ENCODE measurements at regions not wholly inside any gene's neighbourhood (a gene's known extent, or its start where the extent isn't known, plus 50 kb on each side); places are given as distances from the start of the nearest gene placed in this dataset.
"Not testable (repeated sequence)": the region's sequence is repeated elsewhere in the genome, so short reads cannot be mapped to it uniquely, and the experiment has no call there.

DNA sequence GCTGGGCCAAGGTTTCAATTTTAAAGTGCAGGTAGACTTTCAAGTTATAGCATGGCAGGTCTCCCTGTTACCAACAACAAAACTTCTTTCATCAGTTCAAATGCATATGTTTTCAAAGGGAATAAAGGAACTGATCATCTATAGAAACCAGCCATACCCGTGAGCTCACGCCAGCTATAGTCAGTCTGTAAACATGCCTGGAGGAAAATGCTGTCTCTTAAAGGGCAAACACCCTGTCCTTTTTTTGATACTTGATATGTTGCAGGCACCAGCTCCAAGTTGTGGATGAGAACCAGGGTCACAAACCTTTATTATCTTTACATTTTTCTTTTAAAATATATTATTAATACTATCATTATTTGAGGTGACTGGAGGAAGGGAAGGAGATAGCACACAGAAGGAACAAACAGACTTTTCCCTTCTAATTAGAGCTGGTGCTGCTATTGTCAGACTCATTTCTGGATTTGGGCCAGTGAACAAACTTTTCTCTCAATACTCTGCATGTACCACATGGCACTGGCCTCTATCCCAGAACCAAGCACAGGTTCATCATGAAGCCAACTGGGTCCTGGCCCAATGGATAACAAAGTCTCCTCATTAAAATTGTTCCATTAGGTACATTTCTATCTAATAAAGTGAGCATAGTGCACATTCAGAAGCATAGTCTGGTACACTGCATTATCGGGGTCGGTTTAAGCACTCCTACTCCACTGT lies 1102.4 kb downstream of the SORCS3 start:
- no peaks in the 10 kb centered on the region for H3K27me3 ChIP-seq (ENCODE audit: control insufficient read depth, insufficient read depth, low read length, poor library complexity, severe bottlenecking)
- H3K9me3 ChIP-seq (ENCODE audit: control insufficient read depth, low read length) = no peaks in the 10 kb centered on the region
- WGBS, 2 experiments = 86 to 90% methylated on average over 3 to 4 of the region's 4 CpGs
- no peaks in the 10 kb centered on the region for H3K4me1 ChIP-seq (ENCODE audit: control insufficient read depth, insufficient read depth, low read length)
- H3K4me3 ChIP-seq (ENCODE audit: insufficient read depth, low read depth, low read length) = no peak overlapping the region
- no peak overlapping the region for H3K27ac ChIP-seq (ENCODE audit: insufficient read depth, low read depth, low read length, poor library complexity, severe bottlenecking)
- H3K36me3 ChIP-seq (ENCODE audit: control insufficient read depth, insufficient read depth, low read length) = no peaks in the 10 kb centered on the region

DNA sequence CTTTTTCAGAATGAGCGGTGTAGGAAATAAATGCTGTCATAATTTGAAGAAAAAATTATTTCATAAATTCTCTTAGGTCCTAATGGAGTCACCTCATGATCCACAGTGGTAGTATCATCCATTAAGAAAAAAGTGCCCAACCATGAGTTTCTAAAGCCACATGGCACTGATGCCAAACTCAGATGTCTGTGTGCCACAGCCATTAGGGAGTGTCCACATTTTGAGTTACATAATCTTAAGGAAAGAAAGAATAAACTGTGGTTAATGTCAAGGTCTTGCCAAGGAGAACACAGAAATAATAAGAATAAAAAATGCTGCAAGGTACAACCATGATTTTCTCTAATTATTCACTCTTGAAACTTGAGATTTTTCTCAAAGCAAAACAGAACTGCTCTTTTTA lies 1101.8 kb downstream of the SORCS3 start:
- 92% methylated on average over 1 of the region's 1 CpG; no CpG with 5 or more reads in 1 of the 2 experiments for WGBS, 2 experiments

DNA sequence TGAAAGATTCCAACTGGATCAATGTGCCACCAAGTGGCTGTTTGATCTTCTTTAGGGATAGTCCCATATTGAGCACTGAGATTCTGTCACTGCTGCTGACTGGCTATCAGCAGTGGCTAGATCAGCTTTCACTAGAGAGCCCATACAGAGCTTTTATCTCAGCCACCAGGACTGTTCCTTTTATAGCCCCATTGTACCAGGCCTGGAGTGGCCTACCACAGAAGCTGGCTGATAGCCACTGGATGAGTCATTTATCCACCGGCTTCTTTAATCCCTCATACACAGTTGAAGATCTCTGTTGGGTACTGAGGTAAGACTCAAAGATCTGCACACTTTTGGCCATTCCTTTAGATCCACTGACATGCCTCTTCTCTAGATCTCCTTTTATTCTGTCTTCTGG lies 1101.1 kb downstream of the SORCS3 start:
- Histone ChIP-seq H3K9me3 (ENCODE audit: control insufficient read depth, low read length) (no peaks in the 10 kb centered on the region), H3K36me3 (ENCODE audit: control insufficient read depth, insufficient read depth, low read length) (no peaks in the 10 kb centered on the region), H3K27ac (ENCODE audit: insufficient read depth, low read depth, low read length, poor library complexity, severe bottlenecking) (no peak overlapping the region), H3K4me3 (ENCODE audit: insufficient read depth, low read depth, low read length) (no peak overlapping the region), H3K4me1 (ENCODE audit: control insufficient read depth, insufficient read depth, low read length) (no peaks in the 10 kb centered on the region), H3K27me3 (ENCODE audit: control insufficient read depth, insufficient read depth, low read length, poor library complexity, severe bottlenecking) (no peaks in the 10 kb centered on the region)
- WGBS, 2 experiments = 88 to 91% methylated on average over 1 of the region's 1 CpG

More for the DNA sequence above, 1101.8 kb downstream of the SORCS3 start:
- Histone ChIP-seq H3K27me3 (ENCODE audit: control insufficient read depth, insufficient read depth, low read length, poor library complexity, severe bottlenecking) (no peaks in the 10 kb centered on the region), H3K9me3 (ENCODE audit: control insufficient read depth, low read length) (no peaks in the 10 kb centered on the region), H3K4me1 (ENCODE audit: control insufficient read depth, insufficient read depth, low read length) (no peaks in the 10 kb centered on the region), H3K36me3 (ENCODE audit: control insufficient read depth, insufficient read depth, low read length) (no peaks in the 10 kb centered on the region), H3K4me3 (ENCODE audit: insufficient read depth, low read depth, low read length) (no peak overlapping the region), H3K27ac (ENCODE audit: insufficient read depth, low read depth, low read length, poor library complexity, severe bottlenecking) (no peak overlapping the region)

DNA sequence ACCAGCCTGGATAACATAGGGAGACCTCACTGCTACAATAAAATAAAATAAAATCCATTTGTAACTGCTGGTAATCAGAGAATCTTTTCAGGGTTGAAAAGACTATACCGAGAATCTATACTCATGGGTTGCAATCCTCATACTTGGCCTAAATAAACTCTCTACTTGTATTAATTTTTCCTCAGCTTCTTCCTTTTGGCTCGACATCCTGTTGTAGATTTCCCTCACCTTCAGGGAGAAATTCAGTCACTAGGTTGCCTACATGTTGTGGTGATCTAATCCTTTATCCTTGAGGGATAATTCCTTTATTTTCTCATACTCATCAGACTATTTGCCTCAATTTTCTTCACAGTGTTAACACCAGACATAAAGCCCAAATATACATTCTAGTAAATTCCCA lies 1093.4 kb downstream of the SORCS3 start:
- H3K4me3 ChIP-seq (ENCODE audit: insufficient read depth, low read depth, low read length) = no peak overlapping the region
- 88 to 89% methylated on average over 2 of the region's 2 CpGs for WGBS, 2 experiments

DNA sequence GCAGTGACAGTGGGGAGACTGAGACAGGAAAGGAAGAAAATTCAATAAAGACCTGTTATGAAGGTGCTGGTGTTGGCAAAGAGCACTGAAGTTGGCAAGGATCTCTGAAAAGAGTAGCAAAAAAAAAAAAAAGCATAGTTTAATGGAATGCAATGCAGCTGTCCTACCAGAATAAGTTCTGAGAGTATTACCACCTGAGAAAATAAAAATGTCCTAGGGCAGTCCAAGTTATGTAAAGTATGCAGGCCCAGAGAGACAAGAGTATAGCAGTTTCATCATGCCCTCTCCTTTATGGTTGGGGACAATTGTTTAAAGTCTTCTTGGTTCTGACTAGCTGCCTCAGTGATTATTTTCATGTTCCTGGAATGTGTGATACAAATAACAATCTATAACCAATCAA lies 1092.8 kb downstream of the SORCS3 start:
- Histone ChIP-seq H3K27me3 (ENCODE audit: control insufficient read depth, insufficient read depth, low read length, poor library complexity, severe bottlenecking) (no peaks in the 10 kb centered on the region), H3K27ac (ENCODE audit: insufficient read depth, low read depth, low read length, poor library complexity, severe bottlenecking) (no peak overlapping the region), H3K4me1 (ENCODE audit: control insufficient read depth, insufficient read depth, low read length) (no peaks in the 10 kb centered on the region), H3K4me3 (ENCODE audit: insufficient read depth, low read depth, low read length) (no peak overlapping the region), H3K9me3 (ENCODE audit: control insufficient read depth, low read length) (no peaks in the 10 kb centered on the region), H3K36me3 (ENCODE audit: control insufficient read depth, insufficient read depth, low read length) (no peaks in the 10 kb centered on the region)

More for the DNA sequence above, 1093.4 kb downstream of the SORCS3 start:
- H3K36me3 ChIP-seq (ENCODE audit: control insufficient read depth, insufficient read depth, low read length) = no peaks in the 10 kb centered on the region
- no peak overlapping the region for H3K27ac ChIP-seq (ENCODE audit: insufficient read depth, low read depth, low read length, poor library complexity, severe bottlenecking)
- H3K4me1 ChIP-seq (ENCODE audit: control insufficient read depth, insufficient read depth, low read length) = no peaks in the 10 kb centered on the region
- H3K27me3 ChIP-seq (ENCODE audit: control insufficient read depth, insufficient read depth, low read length, poor library complexity, severe bottlenecking) = no peaks in the 10 kb centered on the region
- no peaks in the 10 kb centered on the region for H3K9me3 ChIP-seq (ENCODE audit: control insufficient read depth, low read length)

DNA sequence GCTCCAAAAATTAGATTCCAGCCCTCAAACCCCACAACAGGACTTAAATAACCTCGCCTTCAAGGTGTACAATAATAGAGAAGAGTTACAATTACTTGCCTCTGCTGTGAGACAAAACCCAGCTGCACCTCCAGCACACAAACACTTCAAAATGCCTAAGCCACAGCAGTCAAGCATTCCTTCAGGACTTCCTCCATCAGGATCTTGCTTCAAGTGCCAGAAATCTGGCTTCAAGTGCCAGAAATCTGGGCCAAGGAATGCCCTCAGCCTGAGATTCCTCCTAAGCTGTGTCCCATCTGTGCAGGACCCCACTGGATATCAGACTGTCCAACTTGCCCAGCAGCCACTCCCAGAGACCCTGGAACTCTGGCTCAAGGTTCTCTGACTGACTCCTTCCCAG lies 1088.3 kb downstream of the SORCS3 start:
- no peaks in the 10 kb centered on the region for H3K9me3 ChIP-seq (ENCODE audit: control insufficient read depth, low read length)
- no peaks in the 10 kb centered on the region for H3K27me3 ChIP-seq (ENCODE audit: control insufficient read depth, insufficient read depth, low read length, poor library complexity, severe bottlenecking)
- no peak overlapping the region for H3K27ac ChIP-seq (ENCODE audit: insufficient read depth, low read depth, low read length, poor library complexity, severe bottlenecking)
- H3K4me1 ChIP-seq (ENCODE audit: control insufficient read depth, insufficient read depth, low read length) = no peaks in the 10 kb centered on the region
- no peaks in the 10 kb centered on the region for H3K36me3 ChIP-seq (ENCODE audit: control insufficient read depth, insufficient read depth, low read length)
- no peak overlapping the region for H3K4me3 ChIP-seq (ENCODE audit: insufficient read depth, low read depth, low read length)
- WGBS, 2 experiments = 89 to 100% methylated on average over 1 of the region's 1 CpG

DNA sequence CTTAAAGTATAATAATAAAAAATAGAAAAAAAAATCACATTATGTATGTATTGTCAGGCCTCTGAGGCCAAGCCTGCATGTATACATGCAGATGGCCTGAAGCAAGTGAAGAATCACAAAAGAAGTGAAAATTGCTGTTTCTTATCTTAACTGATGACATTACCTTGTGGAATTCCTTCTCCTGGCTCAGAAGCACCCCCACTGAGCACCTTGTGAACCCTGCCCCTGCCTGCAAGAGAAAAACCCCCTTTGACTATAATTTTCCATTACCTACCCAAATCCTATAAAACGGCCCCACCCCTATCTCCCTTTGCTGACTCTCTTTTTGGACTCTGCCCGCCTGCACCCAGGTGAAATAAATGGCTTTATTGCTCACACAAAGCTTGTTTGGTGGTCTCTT lies 1086.5 kb downstream of the SORCS3 start:
- H3K4me1 ChIP-seq (ENCODE audit: control insufficient read depth, insufficient read depth, low read length); H3K9me3 ChIP-seq (ENCODE audit: control insufficient read depth, low read length); H3K27me3 ChIP-seq (ENCODE audit: control insufficient read depth, insufficient read depth, low read length, poor library complexity, severe bottlenecking); H3K27ac ChIP-seq (ENCODE audit: insufficient read depth, low read depth, low read length, poor library complexity, severe bottlenecking); H3K36me3 ChIP-seq (ENCODE audit: control insufficient read depth, insufficient read depth, low read length); H3K4me3 ChIP-seq (ENCODE audit: insufficient read depth, low read depth, low read length): not testable (repeated sequence)
- 84 to 85% methylated on average over 2 of the region's 2 CpGs for WGBS, 2 experiments

DNA sequence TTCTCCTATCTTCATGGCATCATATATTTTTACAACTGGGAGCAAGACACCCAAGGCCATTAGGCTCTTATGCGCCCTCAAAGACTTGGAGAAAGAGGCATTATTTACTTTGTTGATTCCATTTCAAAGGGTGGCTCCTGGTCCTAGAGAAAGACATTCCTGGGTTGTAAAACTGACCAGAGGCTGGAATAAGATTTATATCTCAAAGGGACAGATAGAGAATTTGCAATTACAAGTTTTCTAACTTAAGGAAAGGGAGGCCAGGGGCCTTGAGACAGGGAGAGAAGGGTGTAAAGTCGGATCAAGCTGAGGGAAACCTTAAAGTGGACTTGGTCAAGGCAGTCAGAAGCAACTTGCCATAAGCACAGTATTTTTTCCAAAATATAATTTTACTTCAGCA lies 1086.0 kb downstream of the SORCS3 start:
- H3K4me1 ChIP-seq (ENCODE audit: control insufficient read depth, insufficient read depth, low read length) = no peaks in the 10 kb centered on the region
- no peaks in the 10 kb centered on the region for H3K9me3 ChIP-seq (ENCODE audit: control insufficient read depth, low read length)
- no peaks in the 10 kb centered on the region for H3K36me3 ChIP-seq (ENCODE audit: control insufficient read depth, insufficient read depth, low read length)
- no peak overlapping the region for H3K27ac ChIP-seq (ENCODE audit: insufficient read depth, low read depth, low read length, poor library complexity, severe bottlenecking)
- H3K4me3 ChIP-seq (ENCODE audit: insufficient read depth, low read depth, low read length) = no peak overlapping the region
- H3K27me3 ChIP-seq (ENCODE audit: control insufficient read depth, insufficient read depth, low read length, poor library complexity, severe bottlenecking) = no peaks in the 10 kb centered on the region
- WGBS, 2 experiments = 69 to 76% methylated on average over 2 of the region's 2 CpGs

DNA sequence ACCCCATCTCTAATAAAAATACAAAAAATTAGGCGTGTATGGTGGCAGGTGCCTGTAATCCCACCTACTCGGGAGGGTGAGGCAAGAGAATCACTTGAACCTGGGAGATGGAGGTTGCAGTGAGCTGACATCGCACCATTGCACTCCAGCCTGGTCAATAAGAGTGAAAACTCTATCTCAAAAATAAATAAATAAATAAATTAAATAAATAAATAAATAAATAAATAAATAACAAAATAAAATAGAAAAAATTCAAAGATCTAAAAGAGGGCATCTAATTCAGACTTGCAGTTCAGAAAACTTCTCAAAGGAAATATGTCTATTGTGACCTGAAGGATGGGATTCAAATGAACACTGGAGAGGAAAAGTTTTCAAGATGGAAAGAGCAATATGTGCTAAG lies 1085.1 kb downstream of the SORCS3 start:
- Histone ChIP-seq H3K27ac (ENCODE audit: insufficient read depth, low read depth, low read length, poor library complexity, severe bottlenecking) (no peak overlapping the region), H3K4me1 (ENCODE audit: control insufficient read depth, insufficient read depth, low read length) (no peaks in the 10 kb centered on the region), H3K27me3 (ENCODE audit: control insufficient read depth, insufficient read depth, low read length, poor library complexity, severe bottlenecking) (no peaks in the 10 kb centered on the region), H3K4me3 (ENCODE audit: insufficient read depth, low read depth, low read length) (no peak overlapping the region), H3K9me3 (ENCODE audit: control insufficient read depth, low read length) (no peaks in the 10 kb centered on the region), H3K36me3 (ENCODE audit: control insufficient read depth, insufficient read depth, low read length) (no peaks in the 10 kb centered on the region)
- WGBS, 2 experiments = 88 to 92% methylated on average over 2 of the region's 3 CpGs

DNA sequence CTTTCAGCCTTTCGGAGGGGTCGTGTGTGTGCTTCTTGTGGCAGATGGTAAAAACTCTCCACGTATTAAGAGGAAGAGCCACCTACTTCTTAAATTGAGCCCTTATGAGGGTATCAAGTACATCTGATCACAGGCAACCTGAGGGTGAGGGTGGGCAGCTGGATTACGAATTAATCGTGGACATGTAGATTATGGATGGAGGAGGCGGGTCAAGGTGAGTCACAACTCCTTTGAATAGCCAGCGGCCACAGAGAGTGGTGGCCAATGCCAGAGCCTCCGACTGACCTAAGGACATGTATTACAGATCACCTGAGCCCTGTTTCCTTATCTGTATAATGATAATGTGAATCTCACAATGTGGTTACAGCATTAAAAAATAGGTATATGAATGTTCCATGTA lies 1083.9 kb downstream of the SORCS3 start:
- H3K27ac ChIP-seq (ENCODE audit: insufficient read depth, low read depth, low read length, poor library complexity, severe bottlenecking) = no peak overlapping the region
- H3K4me1 ChIP-seq (ENCODE audit: control insufficient read depth, insufficient read depth, low read length) = no peaks in the 10 kb centered on the region
- WGBS, 2 experiments = 95 to 96% methylated on average over 8 of the region's 8 CpGs
- H3K4me3 ChIP-seq (ENCODE audit: insufficient read depth, low read depth, low read length) = no peak overlapping the region
- no peaks in the 10 kb centered on the region for H3K36me3 ChIP-seq (ENCODE audit: control insufficient read depth, insufficient read depth, low read length)
- no peaks in the 10 kb centered on the region for H3K27me3 ChIP-seq (ENCODE audit: control insufficient read depth, insufficient read depth, low read length, poor library complexity, severe bottlenecking)
- H3K9me3 ChIP-seq (ENCODE audit: control insufficient read depth, low read length) = no peaks in the 10 kb centered on the region

Data from ectodermal cell (in vitro differentiated cells).